Heart left ventricle (tissue), 16 donors: ENCODE measurements at regions not wholly inside any gene's neighbourhood (a gene's known extent, or its start where the extent isn't known, plus 50 kb on each side); places are given as distances from the start of the nearest gene placed in this dataset.

Experiments used
- ATAC-seq, 4 donors: fragments of 200-7000 bp; cut with Tn5 transposase; one replicate each; pipeline ENCODE4 v1.9.1; 2020 to 2022; ENCODE audit warnings: moderate library complexity in 4 of 4, mild to moderate bottlenecking in 3 of 4, moderate number of reproducible peaks in 1 of 4
- DNase-seq, 5 donors: peaks; one replicate each; pipeline ENCODE4 v3.0.0-alpha.2; 2020
- H3K27ac ChIP-seq, 12 donors: fragments of 200-600 bp; sonication (generic) in 4 of 12; one replicate each; pipeline versions ENCODE4 v1.5.0 to v1.8.0; 2016 to 2022; ENCODE audit warnings: mild to moderate bottlenecking in 2 of 12
- H3K27me3 ChIP-seq, 9 donors: fragments of 200-600 bp; sonication (generic) in 2 of 9; one replicate each; pipeline versions ENCODE4 v1.5.1 to v1.8.0; 2016 to 2022; ENCODE audit warnings: mild to moderate bottlenecking in 3 of 9
- H3K36me3 ChIP-seq, 9 donors: fragments of 200-600 bp; sonication (generic) in 2 of 9; one replicate each; pipeline versions ENCODE4 v1.5.0 to v1.8.0; 2018 to 2022; ENCODE audit warnings: mild to moderate bottlenecking in 2 of 9
- H3K4me1 ChIP-seq, 12 donors: fragments of 200-600 bp; sonication (generic) in 4 of 12; one replicate each; pipeline versions ENCODE4 v1.5.0 to v1.8.0; 2016 to 2022; ENCODE audit warnings: mild to moderate bottlenecking in 3 of 12
- H3K4me3 ChIP-seq, 12 donors: fragments of 200-600 bp; sonication (generic) in 4 of 12; one replicate each; pipeline versions ENCODE4 v1.5.0 to v1.8.0; 2017 to 2022; ENCODE audit warnings: mild to moderate bottlenecking in 9 of 12, moderate library complexity in 4 of 12
- H3K9me3 ChIP-seq, 12 donors: fragments of 200-600 bp; sonication (generic) in 4 of 12; one replicate each; pipeline versions ENCODE4 v1.5.0 to v1.8.0; 2016 to 2022; ENCODE audit warnings: mild to moderate bottlenecking in 1 of 12
- POLR2A ChIP-seq, 2 donors: fragments of 450-650 bp; IDR thresholded peaks; one replicate each; pipeline ENCODE4 v1.6.1; 2017; ENCODE audit warnings: antibody characterized with exemption in 2 of 2, mild to moderate bottlenecking in 2 of 2, moderate library complexity in 2 of 2
- WGBS, 4 donors: extraction: QIAGEN DNeasy Blood & Tissue Kit in 2 of 4; methylation state at CpG; one replicate each; pipeline versions ENCODE4 v1.1.5 to v1.1.7; 2013 to 2018; 5-methylcytosine and 5-hydroxymethylcytosine counted together
- intact Hi-C, 10 donors: fragments of 100-400 bp; cut with DNase I; formaldehyde crosslinking; loops; one replicate each; pipeline versions ENCODE4 v1.11.1 to v1.14.2; 2022
- TF ChIP-seq, protein P1 (sequence below), 12 donors: fragments of 200-600 bp; sonication (generic) in 4 of 12; IDR thresholded peaks; one replicate each; pipeline versions ENCODE4 v1.5.0 to v1.8.0; 2018 to 2022; ENCODE audit warnings: antibody characterized with exemption in 12 of 12, mild to moderate bottlenecking in 5 of 12
- donor health status: ischemic (EF 13 %, LVEDD 7.1; RV severe dilation, severe dysfunction).
- donor health status: healthy with polysubstance abuse.
- donor health status: DM: no; HTN: yes; CAD: no.
- donor health status: DM: no; HTN: no; CAD: no.
- donor health status: ischemic (EF 25% LVEDD 6.9; RV normal size, moderate dysfunction).
- donor health status: ischemic (EF 25% LVEDD 5.7; RV mildly dilated, moderate dysfunction).
- donor health status: healthy.
- donor health status: DM: yes; HTN: yes; CAD: no.
- donor health status: ischemic (EF 35%, LVEDD 5.7; RV mildly dilated, moderate dysfunction).
- donor health status: nonischemic (EF 11% LVEDD 7.7; RV severe dilation, severe dysfunction).
- donor health status: DM: yes; HTN: yes; CAD: no.
- donor health status: PGD.
- donor health status: ischemic (EF 29% LVEDD 5.4; RV normal size, mild dysfunction).
- donor health status: nonischemic (EF 23%, LVEDD 6.1; RV moderate dilation, normal function).

DNA sequence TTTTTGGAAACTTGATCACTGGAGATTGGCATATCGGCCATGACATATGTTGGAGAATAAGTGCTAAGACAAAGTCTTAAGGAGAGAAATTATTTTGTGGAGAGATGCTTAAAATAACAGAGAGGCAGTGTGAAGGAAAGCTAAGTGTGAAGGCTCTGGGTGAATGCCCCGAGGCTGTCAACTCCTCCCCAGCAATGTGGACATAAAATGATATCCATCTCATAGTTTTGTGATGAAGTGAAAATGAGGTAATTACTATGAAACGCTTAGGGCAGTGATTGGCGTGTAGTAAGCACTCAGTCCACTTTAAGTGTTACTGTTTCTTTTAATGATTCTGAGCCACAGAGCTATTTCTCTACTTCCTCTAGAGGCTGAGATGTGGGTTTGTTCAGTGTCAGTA, 195.8 kb upstream of the KLF12 start:
- no peak overlapping the region for H3K27ac ChIP-seq
- no peak for TF ChIP-seq POLR2A (IDR thresholded peaks at IDR 0.05)
- TF ChIP-seq, protein P1, sequence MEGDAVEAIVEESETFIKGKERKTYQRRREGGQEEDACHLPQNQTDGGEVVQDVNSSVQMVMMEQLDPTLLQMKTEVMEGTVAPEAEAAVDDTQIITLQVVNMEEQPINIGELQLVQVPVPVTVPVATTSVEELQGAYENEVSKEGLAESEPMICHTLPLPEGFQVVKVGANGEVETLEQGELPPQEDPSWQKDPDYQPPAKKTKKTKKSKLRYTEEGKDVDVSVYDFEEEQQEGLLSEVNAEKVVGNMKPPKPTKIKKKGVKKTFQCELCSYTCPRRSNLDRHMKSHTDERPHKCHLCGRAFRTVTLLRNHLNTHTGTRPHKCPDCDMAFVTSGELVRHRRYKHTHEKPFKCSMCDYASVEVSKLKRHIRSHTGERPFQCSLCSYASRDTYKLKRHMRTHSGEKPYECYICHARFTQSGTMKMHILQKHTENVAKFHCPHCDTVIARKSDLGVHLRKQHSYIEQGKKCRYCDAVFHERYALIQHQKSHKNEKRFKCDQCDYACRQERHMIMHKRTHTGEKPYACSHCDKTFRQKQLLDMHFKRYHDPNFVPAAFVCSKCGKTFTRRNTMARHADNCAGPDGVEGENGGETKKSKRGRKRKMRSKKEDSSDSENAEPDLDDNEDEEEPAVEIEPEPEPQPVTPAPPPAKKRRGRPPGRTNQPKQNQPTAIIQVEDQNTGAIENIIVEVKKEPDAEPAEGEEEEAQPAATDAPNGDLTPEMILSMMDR (IDR thresholded peaks at IDR 0.05): no peak
- no peaks in the 10 kb centered on the region for H3K36me3 ChIP-seq
- peaks cover 0 to 6% (median 0%) of the 10 kb centered on the region in 12 donors for H3K4me1 ChIP-seq
- DNase-seq (no peak), ATAC-seq (no peak)
- H3K27me3 ChIP-seq: no peaks in the 10 kb centered on the region
- intact Hi-C loops: no loop called here
- 63 to 76% (median 68%) methylated on average over 4 of the region's 4 CpGs for WGBS, 4 donors
- no peaks in the 10 kb centered on the region for H3K9me3 ChIP-seq
- no peak overlapping the region for H3K4me3 ChIP-seq

DNA sequence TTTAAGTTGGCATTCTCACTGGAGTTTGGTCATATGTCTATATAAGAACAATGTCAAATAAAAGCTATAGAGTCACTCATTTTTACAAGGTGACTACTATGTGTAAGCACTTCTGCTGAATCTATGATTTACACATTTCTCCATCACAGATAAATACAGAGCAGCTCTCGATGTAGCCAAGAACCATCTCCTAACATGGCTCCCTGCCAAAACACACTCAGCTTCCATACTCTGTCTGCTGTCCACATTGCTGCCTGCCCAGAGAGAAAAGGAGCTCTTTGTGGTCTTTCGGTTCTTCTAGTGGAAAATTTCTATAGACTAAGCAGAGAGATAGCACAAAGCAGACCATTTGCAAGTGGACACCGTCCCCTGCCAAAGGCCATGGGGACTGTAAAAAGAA, 190.9 kb upstream of the KLF12 start:
- no peak for TF ChIP-seq POLR2A (IDR thresholded peaks at IDR 0.05)
- TF ChIP-seq, protein P1 (IDR thresholded peaks at IDR 0.05): no peak
- Histone ChIP-seq H3K36me3 (no peaks in the 10 kb centered on the region), H3K4me1 (peaks cover 0 to 10% (median 0%) of the 10 kb centered on the region in 12 donors), H3K4me3 (peak overlapping the region in 2 of 12 donors; percentile 16 to 17), H3K9me3 (no peaks in the 10 kb centered on the region), H3K27ac (peak overlapping the region in 1 of 12 donors; percentile 48), H3K27me3 (no peaks in the 10 kb centered on the region)
- DNase-seq (peak in 3 of 5 donors; percentile 23 to 43 (median 39)), ATAC-seq (peak in 3 of 4 donors; percentile 58 to 64 (median 60))
- intact Hi-C loops: no loop called here
- WGBS, 4 donors: 9 to 28% (median 20%) methylated on average over 3 of the region's 3 CpGs

DNA sequence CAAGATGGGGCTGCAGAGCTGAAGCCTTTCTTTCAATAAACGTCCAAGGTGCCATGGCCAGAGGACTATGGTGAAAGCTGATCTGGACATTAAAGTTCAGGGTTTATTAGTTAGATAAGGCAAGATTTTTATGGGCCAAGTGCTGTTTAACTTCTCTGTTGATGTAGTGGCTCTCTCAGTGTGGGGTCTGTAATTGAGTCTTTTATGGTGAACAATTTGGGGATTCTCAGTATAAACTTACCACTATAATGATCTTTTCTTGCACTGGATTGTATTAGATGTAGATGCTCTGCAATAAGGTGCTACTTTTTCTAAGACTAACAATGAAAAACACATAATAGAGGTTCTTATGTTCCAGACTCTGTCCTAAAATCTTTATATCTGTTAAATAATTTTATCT, 190.1 kb upstream of the KLF12 start:
- 79 to 85% (median 80%) methylated on average over 1 of the region's 1 CpG for WGBS, 4 donors
- TF ChIP-seq POLR2A (IDR thresholded peaks at IDR 0.05): no peak
- TF ChIP-seq, protein P1 (IDR thresholded peaks at IDR 0.05): no peak

DNA sequence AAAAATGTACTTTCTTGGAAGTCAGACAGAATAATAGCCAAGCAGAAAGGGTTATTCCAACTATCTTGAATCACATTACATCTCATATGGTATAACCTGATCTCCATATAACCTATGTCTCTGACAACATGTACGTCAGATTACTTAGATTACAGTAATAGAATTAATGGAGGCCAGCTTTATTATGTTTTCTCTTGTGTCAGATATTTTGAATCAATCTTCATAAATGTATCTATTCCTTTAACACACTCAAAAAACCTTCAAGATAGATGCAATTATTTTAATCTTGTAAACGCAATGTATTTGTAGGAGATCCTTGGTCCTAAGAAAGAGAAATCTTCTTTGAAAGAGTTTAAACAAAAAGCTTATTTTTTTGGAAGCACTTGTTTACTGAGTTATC, 188.4 kb upstream of the KLF12 start:
- intact Hi-C loops: no loop called here
- Histone ChIP-seq H3K27ac (no peak overlapping the region), H3K27me3 (no peaks in the 10 kb centered on the region), H3K4me3 (no peak overlapping the region), H3K36me3 (no peaks in the 10 kb centered on the region), H3K9me3 (no peaks in the 10 kb centered on the region), H3K4me1 (peaks cover 0 to 10% (median 0%) of the 10 kb centered on the region in 12 donors)
- 93 to 97% (median 96%) methylated on average over 2 of the region's 2 CpGs for WGBS, 4 donors
- ATAC-seq (no peak), DNase-seq (no peak)
- TF ChIP-seq POLR2A (IDR thresholded peaks at IDR 0.05): no peak
- TF ChIP-seq, protein P1 (IDR thresholded peaks at IDR 0.05): no peak

More for the DNA sequence above, 190.1 kb upstream of the KLF12 start:
- Histone ChIP-seq H3K4me3 (no peak overlapping the region), H3K27ac (no peak overlapping the region), H3K4me1 (peaks cover 0 to 10% (median 0%) of the 10 kb centered on the region in 12 donors), H3K27me3 (no peaks in the 10 kb centered on the region), H3K9me3 (no peaks in the 10 kb centered on the region), H3K36me3 (no peaks in the 10 kb centered on the region)
- intact Hi-C loops: no loop called here
- no peak for DNase-seq
- ATAC-seq: no peak
